Gastrocnemius medialis (tissue), 4 donors: ENCODE measurements at regions not wholly inside any gene's neighbourhood (a gene's known extent, or its start where the extent isn't known, plus 50 kb on each side); places are given as distances from the start of the nearest gene placed in this dataset.

ENCODE experiments used
- CTCF ChIP-seq, 5 experiments: fragments of 450-650 bp in 3 of 5; fragments of 200-600 bp in 2 of 5; sonication (generic) in 2 of 5; IDR thresholded peaks in 4 of 5; conservative IDR thresholded peaks in 1 of 5; 1 replicate in 4 of 5; 2 replicates in 1 of 5; pipeline ENCODE4 v1.5.1; 2016 to 2019; ENCODE audit warnings: antibody characterized with exemption in 5 of 5, mild to moderate bottlenecking in 3 of 5, moderate library complexity in 3 of 5
- POLR2A ChIP-seq, 2 donors: fragments of 450-650 bp; IDR thresholded peaks; one replicate each; pipeline ENCODE4 v1.6.1; 2017; ENCODE audit warnings: antibody characterized with exemption in 2 of 2, mild to moderate bottlenecking in 2 of 2, moderate library complexity in 2 of 2

- TF ChIP-seq CTCF (IDR thresholded peaks at IDR 0.05 in 4 of 5, conservative IDR thresholded peaks at IDR 0.05 in 1 of 5): no peak
- no peak for TF ChIP-seq POLR2A (IDR thresholded peaks at IDR 0.05)
Measured at GRCh38 chr14:82621881-82622450, 1088.3 kb upstream of the SEL1L start.
